Natural killer cell (primary cell): ENCODE measurements at regions not wholly inside any gene's neighbourhood (a gene's known extent, or its start where the extent isn't known, plus 50 kb on each side); places are given as distances from the start of the nearest gene placed in this dataset.
"Not testable (repeated sequence)": the region's sequence is repeated elsewhere in the genome, so short reads cannot be mapped to it uniquely, and the experiment has no call there.

Experiments used
- ATAC-seq, 3 donors: fragments of 150-1000 bp in 2 of 3; fragments of 200-7000 bp in 1 of 3; cut with Tn5 transposase; 1 replicate in 1 of 3; 2 replicates in 2 of 3; pipeline ENCODE4 v1.10.0; 2021; ENCODE audit warnings: mild to moderate bottlenecking in 2 of 3, moderate library complexity in 2 of 3
- DNase-seq, 2 donors: peaks; one replicate each; pipeline versions ENCODE4 v3.0.0 to v3.0.0-alpha.2; 2013 to 2021; ENCODE audit warnings: mixed read lengths in 1 of 2
- H3K27ac ChIP-seq: one replicate; pipeline ENCODE4 v1.5.1; 2013; ENCODE audit warnings: mild to moderate bottlenecking, low read length
- H3K27me3 ChIP-seq: one replicate; pipeline ENCODE4 v1.6.1; 2013; ENCODE audit warnings: low read length; ENCODE audit not compliant: control insufficient read depth, insufficient read depth
- H3K36me3 ChIP-seq: one replicate; pipeline ENCODE4 v1.6.1; 2013; ENCODE audit warnings: low read length; ENCODE audit not compliant: control insufficient read depth, insufficient read depth
- H3K4me1 ChIP-seq: one replicate; pipeline ENCODE4 v1.6.1; 2013; ENCODE audit warnings: low read length; ENCODE audit not compliant: control insufficient read depth, insufficient read depth
- H3K4me3 ChIP-seq: one replicate; pipeline ENCODE4 v1.5.1; 2013; ENCODE audit warnings: low read length
- H3K9me3 ChIP-seq: one replicate; pipeline ENCODE4 v1.6.1; 2013; ENCODE audit warnings: low read length; ENCODE audit not compliant: control insufficient read depth, insufficient read depth
- H3K27ac Mint-ChIP-seq, 2 donors: one replicate each; pipeline ENCODE4 v1.8.0; 2022; ENCODE audit warnings: mild to moderate bottlenecking in 2 of 2, mixed read lengths in 2 of 2, moderate library complexity in 1 of 2
- H3K27me3 Mint-ChIP-seq, 2 donors: one replicate each; pipeline ENCODE4 v1.8.0; 2022; ENCODE audit warnings: low read depth in 2 of 2, mixed read lengths in 2 of 2
- H3K36me3 Mint-ChIP-seq: one replicate; pipeline ENCODE4 v1.8.0; 2022; ENCODE audit warnings: mixed read lengths
- H3K4me1 Mint-ChIP-seq, 2 donors: one replicate each; pipeline ENCODE4 v1.8.0; 2022; ENCODE audit warnings: mixed read lengths in 2 of 2
- H3K4me3 Mint-ChIP-seq: one replicate; pipeline ENCODE4 v1.8.0; 2022; ENCODE audit warnings: mild to moderate bottlenecking, moderate library complexity, mixed read lengths
- H3K9me3 Mint-ChIP-seq, 2 donors: one replicate each; pipeline ENCODE4 v1.8.0; 2022; ENCODE audit warnings: mixed read lengths in 2 of 2
- CTCF ChIP-seq: fragments of 200-600 bp; IDR thresholded peaks from one replicate; pipeline ENCODE4 v1.8.0; 2022; ENCODE audit warnings: antibody characterized with exemption
- WGBS: methylation state at CpG from one replicate; pipeline ENCODE4 v1.1.7; 2013; ENCODE audit warnings: missing lambda C conversion rate; ENCODE audit not compliant: insufficient coverage; 5-methylcytosine and 5-hydroxymethylcytosine counted together
- intact Hi-C: fragments of 100-400 bp; cut with micrococcal nuclease; formaldehyde crosslinking; loops from one replicate; pipeline ENCODE4 v1.14.2; 2022

- H3K36me3 Mint-ChIP-seq: peaks cover under 1% of the 10 kb centered on the region
- Histone ChIP-seq H3K36me3 (no peaks in the 10 kb centered on the region), H3K27ac (no peak overlapping the region), H3K9me3 (no peaks in the 10 kb centered on the region), H3K27me3 (no peaks in the 10 kb centered on the region), H3K4me3 (no peak overlapping the region), H3K4me1 (no peaks in the 10 kb centered on the region)
- no peak for TF ChIP-seq CTCF
- no peaks in the 10 kb centered on the region for H3K4me1 Mint-ChIP-seq
- peaks cover 5 to 11% of the 10 kb centered on the region in 2 donors for H3K9me3 Mint-ChIP-seq
- ATAC-seq (no peak), DNase-seq (no peak)
- no peak overlapping the region for H3K27ac Mint-ChIP-seq
- no peaks in the 10 kb centered on the region for H3K27me3 Mint-ChIP-seq
- 39% methylated on average over 5 of the region's 5 CpGs for WGBS
- no peak overlapping the region for H3K4me3 Mint-ChIP-seq
- intact Hi-C loops: no loop called here
These were observed 325.6 kb downstream of the BTBD3 start for GRCh38 chr20:12243327-12243726.

- no peaks in the 10 kb centered on the region for H3K4me1 ChIP-seq
- H3K27ac ChIP-seq: no peak overlapping the region
- TF ChIP-seq CTCF: no peak
- 75% methylated on average over 2 of the region's 2 CpGs for WGBS
- intact Hi-C loops: no loop called here
- no peak overlapping the region for H3K4me3 ChIP-seq
- H3K4me3 Mint-ChIP-seq: no peak overlapping the region
- H3K36me3 Mint-ChIP-seq: no peaks in the 10 kb centered on the region
- no peak for DNase-seq
- H3K9me3 Mint-ChIP-seq: peaks cover 6 to 11% of the 10 kb centered on the region in 2 donors
- no peaks in the 10 kb centered on the region for H3K27me3 ChIP-seq
- H3K27me3 Mint-ChIP-seq: no peaks in the 10 kb centered on the region
- H3K27ac Mint-ChIP-seq: no peak overlapping the region
- H3K9me3 ChIP-seq: no peaks in the 10 kb centered on the region
- no peak for ATAC-seq
- H3K36me3 ChIP-seq: no peaks in the 10 kb centered on the region
- H3K4me1 Mint-ChIP-seq: no peaks in the 10 kb centered on the region
These were observed 330.8 kb downstream of the BTBD3 start for GRCh38 chr20:12248481-12248880.

- H3K36me3 ChIP-seq, H3K9me3 ChIP-seq, H3K27me3 Mint-ChIP-seq, H3K9me3 Mint-ChIP-seq, H3K4me1 ChIP-seq, H3K4me3 Mint-ChIP-seq, H3K27ac Mint-ChIP-seq, H3K36me3 Mint-ChIP-seq, ATAC-seq, H3K27me3 ChIP-seq, H3K27ac ChIP-seq, DNase-seq, intact Hi-C loops, H3K4me3 ChIP-seq, H3K4me1 Mint-ChIP-seq: not testable (repeated sequence)
- WGBS: 80% methylated on average over 1 of the region's 1 CpG
These were observed 333.0 kb downstream of the BTBD3 start for GRCh38 chr20:12250661-12251060.

GRCh38 chr20:12252793-12253192 lies 335.1 kb downstream of the BTBD3 start:
- TF ChIP-seq CTCF: no peak
- intact Hi-C loops: no loop called here
- no peak overlapping the region for H3K27ac Mint-ChIP-seq

More at GRCh38 chr20:12252793-12253192, 335.1 kb downstream of the BTBD3 start:
- Histone ChIP-seq H3K9me3 (no peaks in the 10 kb centered on the region), H3K4me3 (no peak overlapping the region), H3K4me1 (no peaks in the 10 kb centered on the region), H3K36me3 (no peaks in the 10 kb centered on the region), H3K27me3 (no peaks in the 10 kb centered on the region), H3K27ac (no peak overlapping the region)
- Mint-ChIP-seq H3K4me1 (no peaks in the 10 kb centered on the region), H3K9me3 (peaks cover 2 to 7% of the 10 kb centered on the region in 2 donors), H3K27me3 (no peaks in the 10 kb centered on the region), H3K4me3 (no peak overlapping the region), H3K36me3 (no peaks in the 10 kb centered on the region)
- WGBS: 85% methylated on average over 7 of the region's 7 CpGs
- DNase-seq: no peak
- ATAC-seq: no peak
